ENCODE measurements at regions not wholly inside any gene's neighbourhood (a gene's known extent, or its start where the extent isn't known, plus 50 kb on each side); places are given as distances from the start of the nearest gene placed in this dataset.

- 77 to 78% methylated on average over 2 of the region's 2 CpGs for WGBS, 2 donors
- Histone ChIP-seq H3K9me3 (peaks cover 0 to 8% (median 0%) of the 10 kb centered on the region in 11 donors), H3K36me3 (no peaks in the 10 kb centered on the region), H3K27me3 (peaks cover 0 to 12% (median 0%) of the 10 kb centered on the region in 7 donors), H3K27ac (peak overlapping the region in 1 of 10 donors; percentile 28), H3K4me1 (peaks cover 0 to 17% (median 0%) of the 10 kb centered on the region in 9 donors), H3K4me3 (no peak overlapping the region)
- intact Hi-C loops (cut with DNase I), result no loop called here
- TF ChIP-seq CTCF (IDR thresholded peaks at IDR 0.05), result no peak
- DNase-seq (no peak), ATAC-seq (no peak)
Measured at GRCh38 chr11:33538726-33539125, 161.9 kb downstream of the C11orf91 start.

- WGBS, 2 donors, result 76 to 78% methylated on average over 4 of the region's 4 CpGs
- peaks cover 0 to 17% (median 0%) of the 10 kb centered on the region in 9 donors for H3K4me1 ChIP-seq
- TF ChIP-seq CTCF (IDR thresholded peaks at IDR 0.05), result no peak
- H3K4me3 ChIP-seq, result no peak overlapping the region
- H3K36me3 ChIP-seq, result no peaks in the 10 kb centered on the region
- peaks cover 0 to 8% (median 0%) of the 10 kb centered on the region in 11 donors for H3K9me3 ChIP-seq
- ATAC-seq (no peak), DNase-seq (no peak)
- H3K27me3 ChIP-seq, result peaks cover 0 to 12% (median 0%) of the 10 kb centered on the region in 7 donors
- intact Hi-C loops (cut with DNase I), result no loop called here
- H3K27ac ChIP-seq, result no peak overlapping the region
Measured at GRCh38 chr11:33536178-33536577, 164.4 kb downstream of the C11orf91 start.

GRCh38 chr11:33534575-33534974, 166.1 kb downstream of the C11orf91 start:
- no peaks in the 10 kb centered on the region for H3K36me3 ChIP-seq
- 85 to 100% methylated on average over 1 of the region's 1 CpG for WGBS, 2 donors
- peaks cover 0 to 12% (median 0%) of the 10 kb centered on the region in 7 donors for H3K27me3 ChIP-seq
- H3K9me3 ChIP-seq, result peaks cover 0 to 8% (median 0%) of the 10 kb centered on the region in 11 donors
- intact Hi-C loops (cut with DNase I), result no loop called here
- no peak for TF ChIP-seq CTCF (IDR thresholded peaks at IDR 0.05)
- H3K4me3 ChIP-seq, result no peak overlapping the region
- H3K4me1 ChIP-seq, result peaks cover 0 to 6% (median 0%) of the 10 kb centered on the region in 9 donors
- no peak for ATAC-seq
- DNase-seq, result no peak
- H3K27ac ChIP-seq, result no peak overlapping the region

GRCh38 chr11:33533386-33534052, 167.1 kb downstream of the C11orf91 start:
- DNase-seq, result no peak
- Histone ChIP-seq H3K9me3 (peaks cover 0 to 11% (median 0%) of the 10 kb centered on the region in 11 donors), H3K4me1 (no peaks in the 10 kb centered on the region), H3K27me3 (peaks cover 0 to 12% (median 0%) of the 10 kb centered on the region in 7 donors), H3K36me3 (no peaks in the 10 kb centered on the region), H3K27ac (no peak overlapping the region), H3K4me3 (no peak overlapping the region)
- no peak for TF ChIP-seq CTCF (IDR thresholded peaks at IDR 0.05)
- WGBS, 2 donors, result 40% methylated on average over 5 of the region's 5 CpGs
- intact Hi-C loops (cut with DNase I), result no loop called here
- no peak for ATAC-seq
